ENCODE measurements at regions not wholly inside any gene's neighbourhood (a gene's known extent, or its start where the extent isn't known, plus 50 kb on each side); places are given as distances from the start of the nearest gene placed in this dataset.

GRCh38 chr9:107730666-107731065, 241.1 kb upstream of the KLF4 start:
- DNase-seq: no peak

GRCh38 chr9:107727086-107727780, 237.7 kb upstream of the KLF4 start:
- DNase-seq: no peak

GRCh38 chr9:107723015-107723414, 233.4 kb upstream of the KLF4 start:
- DNase-seq: no peak

GRCh38 chr9:107721705-107722245, 232.2 kb upstream of the KLF4 start:
- no peak for DNase-seq

GRCh38 chr9:107720501-107720900, 230.9 kb upstream of the KLF4 start:
- no peak for DNase-seq

GRCh38 chr9:107717529-107718314, 228.2 kb upstream of the KLF4 start:
- DNase-seq: no peak

- DNase-seq: no peak
Observed at GRCh38 chr9:107715740-107716139, 226.2 kb upstream of the KLF4 start.

- DNase-seq: no peak
Observed at GRCh38 chr9:107713470-107713869, 223.9 kb upstream of the KLF4 start.

- DNase-seq: no peak
Observed at GRCh38 chr9:107712390-107712789, 222.8 kb upstream of the KLF4 start.

GRCh38 chr9:107711542-107711941, 222.0 kb upstream of the KLF4 start:
- DNase-seq: no peak

GRCh38 chr9:107710953-107711352, 221.4 kb upstream of the KLF4 start:
- no peak for DNase-seq

- DNase-seq: no peak
Observed at GRCh38 chr9:107710546-107710945, 221.0 kb upstream of the KLF4 start.

GRCh38 chr9:107708791-107709190, 219.2 kb upstream of the KLF4 start:
- DNase-seq: no peak

- no peak for DNase-seq
Observed at GRCh38 chr9:107707915-107708441, 218.4 kb upstream of the KLF4 start.

- DNase-seq: no peak
Observed at GRCh38 chr9:107707428-107707837, 217.9 kb upstream of the KLF4 start.

- DNase-seq: no peak
Observed at GRCh38 chr9:107706701-107707427, 217.3 kb upstream of the KLF4 start.

- DNase-seq: no peak
Observed at GRCh38 chr9:107705521-107705920, 216.0 kb upstream of the KLF4 start.

GRCh38 chr9:107704774-107705173, 215.2 kb upstream of the KLF4 start:
- no peak for DNase-seq

GRCh38 chr9:107703651-107704050, 214.1 kb upstream of the KLF4 start:
- no peak for DNase-seq

- DNase-seq: no peak
Observed at GRCh38 chr9:107700847-107701246, 211.3 kb upstream of the KLF4 start.

- no peak for DNase-seq
Observed at GRCh38 chr9:107699231-107699630, 209.7 kb upstream of the KLF4 start.

GRCh38 chr9:107698779-107699178, 209.2 kb upstream of the KLF4 start:
- no peak for DNase-seq

GRCh38 chr9:107696302-107696701, 206.7 kb upstream of the KLF4 start:
- no peak for DNase-seq

Data from NCI-H2227 treated with DMSO at 0.1 percent for 48 hours (cell line).